ENCODE measurements at regions not wholly inside any gene's neighbourhood (a gene's known extent, or its start where the extent isn't known, plus 50 kb on each side); places are given as distances from the start of the nearest gene placed in this dataset.
"Not testable (repeated sequence)": the region's sequence is repeated elsewhere in the genome, so short reads cannot be mapped to it uniquely, and the experiment has no call there.

- no peak for DNase-seq (ENCODE audit: low read depth)
These were observed 576.5 kb upstream of the EDIL3 start for GRCh38 chr5:84961193-84961592.

DNA sequence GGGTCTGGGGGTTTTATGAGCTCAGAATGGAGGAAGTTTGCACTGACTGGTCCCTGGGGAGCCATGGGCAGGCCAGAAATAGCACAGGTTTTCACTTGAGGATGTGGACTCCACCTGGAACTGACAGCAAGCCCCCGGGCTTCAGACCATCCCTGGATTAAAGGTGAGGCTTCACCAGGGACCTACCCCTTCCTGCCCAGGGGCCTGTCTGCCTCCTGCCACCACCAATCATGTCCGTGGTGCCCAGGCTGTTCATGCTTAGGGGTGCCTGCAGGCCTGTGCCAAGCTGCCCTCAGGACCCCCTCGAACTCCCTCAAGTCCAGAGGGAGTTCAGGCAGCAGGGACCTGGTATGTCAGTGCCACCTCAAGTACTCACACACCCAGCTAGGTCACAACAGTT lies 577.2 kb upstream of the EDIL3 start:
- no peak for DNase-seq (ENCODE audit: low read depth)

GRCh38 chr5:84983093-84983492 lies 598.4 kb upstream of the EDIL3 start:
- no peak for DNase-seq (ENCODE audit: low read depth)

DNA sequence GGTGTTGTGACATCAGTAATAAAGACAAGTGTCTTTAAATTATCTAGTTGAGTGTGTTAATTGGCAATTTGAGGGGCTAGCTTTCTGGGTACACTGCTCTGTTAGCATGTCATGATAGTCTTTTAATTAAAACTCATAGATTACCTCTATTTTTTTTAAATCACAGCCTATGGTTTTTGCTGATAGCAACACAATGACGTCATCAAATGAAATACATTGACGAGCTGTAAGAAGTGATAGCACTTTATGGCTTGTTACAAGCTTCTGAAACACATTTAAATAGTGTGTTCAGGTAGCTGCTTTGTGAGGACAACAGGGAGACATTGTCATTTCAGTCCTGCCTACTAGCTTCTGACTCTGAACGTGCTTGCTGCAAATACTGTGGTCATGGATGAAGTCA lies 600.5 kb upstream of the EDIL3 start:
- DNase-seq (ENCODE audit: low read depth): no peak

- DNase-seq (ENCODE audit: low read depth): no peak
These were observed 602.0 kb upstream of the EDIL3 start for GRCh38 chr5:84986688-84987087.

DNA sequence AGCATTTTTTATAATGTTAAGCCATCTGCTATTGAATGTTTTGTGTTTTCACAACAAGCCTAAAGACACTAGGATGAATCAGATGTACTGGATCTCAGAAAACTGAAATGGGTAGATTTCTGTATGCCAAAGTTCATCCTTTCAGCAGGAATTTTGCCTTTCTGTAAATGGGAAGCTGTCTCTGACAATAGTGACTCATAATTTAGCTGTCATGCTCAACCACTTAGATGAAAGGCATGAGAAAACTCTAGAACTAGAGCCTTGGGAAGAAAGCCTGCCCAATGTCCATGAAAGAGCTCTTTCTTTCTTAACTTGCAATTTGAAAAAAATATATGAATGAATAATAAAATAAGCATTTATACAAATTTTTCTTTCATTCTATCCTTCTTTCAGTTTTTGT lies 616.0 kb upstream of the EDIL3 start:
- no peak for DNase-seq (ENCODE audit: low read depth)

- DNase-seq (ENCODE audit: low read depth): not testable (repeated sequence)
These were observed 617.3 kb upstream of the EDIL3 start for GRCh38 chr5:85002026-85002425.

DNA sequence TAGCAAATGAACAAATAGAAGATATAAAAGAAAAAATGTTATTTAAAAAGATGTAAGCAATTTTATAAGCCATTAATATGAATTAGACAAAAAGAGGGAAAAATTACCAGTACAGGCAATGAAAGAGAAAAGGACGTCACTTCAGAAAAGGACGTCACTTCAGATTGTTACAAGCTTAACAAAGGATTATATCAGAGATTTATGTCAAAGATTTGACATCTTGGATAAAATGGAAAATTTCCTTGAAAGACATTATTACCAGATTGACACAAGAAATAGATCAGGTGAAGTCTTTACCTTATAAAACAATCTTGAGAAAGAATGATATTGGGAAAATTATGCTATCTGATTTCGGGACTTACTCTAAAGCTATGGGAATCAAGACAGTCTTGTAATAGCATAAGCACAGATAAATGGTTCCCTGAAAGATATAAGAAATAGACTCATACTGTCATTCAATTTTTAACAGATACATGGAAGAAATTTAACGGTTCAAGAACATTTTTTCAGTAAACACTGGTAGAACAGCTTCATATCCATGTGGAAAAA lies 625.4 kb upstream of the EDIL3 start:
- DNase-seq (ENCODE audit: low read depth): no peak

DNA sequence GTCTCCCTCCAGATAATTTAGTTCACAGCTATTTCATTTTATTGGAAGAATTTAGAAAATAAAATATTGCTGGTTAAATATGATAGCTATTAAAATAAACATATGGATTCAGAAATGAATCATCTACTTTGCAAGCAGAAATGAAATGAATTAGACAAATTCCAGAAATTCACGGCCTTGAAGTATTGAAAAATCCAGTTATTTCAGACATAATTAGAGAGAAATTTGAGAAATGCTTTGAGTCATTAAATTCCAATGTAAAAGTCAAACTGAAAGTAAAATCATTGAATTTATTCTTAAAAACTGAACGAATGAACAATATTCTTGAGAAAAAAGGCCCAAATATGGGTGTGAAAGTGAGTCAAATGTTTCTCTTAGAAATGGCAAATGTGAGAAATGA lies 632.6 kb upstream of the EDIL3 start:
- DNase-seq (ENCODE audit: low read depth): no peak

DNA sequence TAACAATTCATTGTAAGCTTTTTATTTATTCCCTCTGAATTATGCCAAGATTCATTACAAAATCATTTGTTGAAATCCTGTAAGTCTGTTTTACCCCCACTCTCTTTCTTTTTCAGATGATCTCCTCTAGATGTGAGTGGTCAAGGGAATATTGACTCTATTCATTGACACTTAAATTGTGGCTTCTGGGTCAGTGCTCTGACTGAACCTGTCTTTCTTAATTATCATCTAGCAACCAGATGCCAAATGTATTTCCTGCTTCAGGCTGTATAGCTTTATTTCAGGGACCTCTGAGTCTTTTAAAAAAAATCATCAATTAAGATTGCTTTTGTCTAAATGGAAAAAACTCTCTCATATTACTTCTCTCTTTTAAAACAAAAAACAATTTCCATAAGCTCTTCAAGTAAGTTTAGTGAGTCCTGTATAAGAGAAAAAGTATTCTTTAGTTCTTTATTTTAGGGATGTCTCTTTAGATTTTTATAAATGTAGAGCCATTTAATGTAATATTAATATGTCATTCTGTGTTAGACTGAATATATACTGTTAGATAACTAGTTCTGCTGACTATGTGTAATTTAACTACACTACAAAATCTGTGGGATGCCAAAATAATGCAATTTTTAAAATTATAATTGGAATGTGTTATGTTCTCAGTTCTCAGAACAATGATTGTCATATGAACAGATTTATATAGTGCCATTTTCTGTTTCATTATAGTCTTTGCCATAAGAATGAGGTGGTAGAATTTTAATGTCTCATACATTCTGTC lies 645.8 kb upstream of the EDIL3 start:
- DNase-seq (ENCODE audit: low read depth): no peak

GRCh38 chr5:85049020-85049419 lies 664.3 kb upstream of the EDIL3 start:
- peak; percentile 3 for DNase-seq (ENCODE audit: low read depth)

GRCh38 chr5:85052826-85053225 lies 668.1 kb upstream of the EDIL3 start:
- DNase-seq (ENCODE audit: low read depth): no peak

DNA sequence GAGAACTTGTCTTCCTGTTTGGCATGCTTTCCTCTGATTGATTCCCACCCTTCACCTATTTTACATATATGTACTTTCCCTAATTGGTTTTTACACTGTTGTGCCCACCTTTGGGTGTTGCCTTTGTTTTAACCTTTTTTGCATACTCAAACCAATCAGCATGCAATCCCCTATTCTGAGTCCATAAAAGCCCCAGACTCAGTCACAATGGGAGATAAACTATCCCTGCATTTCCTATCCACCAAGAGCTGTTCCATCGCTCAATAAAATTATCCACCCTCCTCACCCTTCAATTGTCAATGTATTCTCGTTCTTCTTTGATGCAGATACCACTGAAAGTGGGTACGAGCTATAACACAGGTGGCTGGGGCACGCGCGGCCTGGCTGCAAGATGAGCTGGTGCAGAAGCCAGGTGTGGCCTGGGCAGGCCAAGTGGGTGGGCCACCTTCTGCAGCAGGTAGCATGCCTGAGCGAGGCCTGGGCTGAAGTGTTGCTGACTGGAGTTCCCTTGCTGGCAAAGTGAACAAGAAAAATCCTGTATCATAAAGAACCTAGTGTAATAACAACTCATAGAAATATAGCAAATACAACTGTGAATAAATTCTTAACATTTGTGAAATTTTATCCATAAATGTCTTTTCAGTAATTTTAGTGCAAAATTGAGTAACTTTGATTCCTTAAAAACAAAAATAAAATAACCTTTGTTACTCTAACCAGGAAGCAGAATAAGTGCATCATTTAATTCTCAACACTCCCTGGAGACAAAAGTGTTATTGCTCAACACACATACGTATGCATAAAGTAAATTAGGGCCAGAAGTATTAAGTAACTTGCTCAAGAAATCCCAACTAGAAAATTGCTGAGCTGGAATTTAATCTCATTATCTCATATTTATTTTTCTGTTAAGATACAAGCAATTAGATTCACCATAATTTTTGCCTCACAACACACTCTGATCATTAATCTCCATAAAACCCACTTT lies 685.3 kb upstream of the EDIL3 start:
- DNase-seq (ENCODE audit: low read depth): no peak

GRCh38 chr5:85077581-85077980 lies 692.9 kb upstream of the EDIL3 start:
- DNase-seq (ENCODE audit: low read depth): no peak

- DNase-seq (ENCODE audit: low read depth): no peak
These were observed 711.7 kb upstream of the EDIL3 start for GRCh38 chr5:85096421-85096820.

- DNase-seq (ENCODE audit: low read depth): no peak
These were observed 723.8 kb upstream of the EDIL3 start for GRCh38 chr5:85108471-85108870.

GRCh38 chr5:85109616-85110015 lies 724.9 kb upstream of the EDIL3 start:
- DNase-seq (ENCODE audit: low read depth): no peak

GRCh38 chr5:85132269-85132668 lies 747.6 kb upstream of the EDIL3 start:
- DNase-seq (ENCODE audit: low read depth): no peak

- DNase-seq (ENCODE audit: low read depth): no peak
These were observed 755.8 kb upstream of the EDIL3 start for GRCh38 chr5:85140471-85140870.

DNA sequence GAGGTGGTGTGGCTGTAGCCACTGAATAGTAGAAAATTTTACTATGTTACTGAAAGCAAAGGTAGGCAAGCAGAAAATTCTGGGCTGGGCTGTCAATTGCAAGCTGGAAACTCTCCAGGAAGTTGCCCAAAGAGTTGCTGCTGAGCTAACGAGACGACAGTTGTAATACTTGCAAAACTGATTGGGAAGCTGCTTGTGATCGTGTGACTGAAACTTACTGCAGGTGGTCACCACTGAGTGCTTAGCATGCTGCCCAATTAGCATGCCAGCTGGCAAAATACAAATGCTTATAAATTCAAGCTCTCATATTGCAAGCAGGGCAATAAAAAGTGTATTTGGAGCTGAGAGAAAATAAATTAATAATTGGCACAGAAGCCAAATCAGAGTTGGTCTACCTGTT lies 758.5 kb upstream of the EDIL3 start:
- no peak for DNase-seq (ENCODE audit: low read depth)

DNA sequence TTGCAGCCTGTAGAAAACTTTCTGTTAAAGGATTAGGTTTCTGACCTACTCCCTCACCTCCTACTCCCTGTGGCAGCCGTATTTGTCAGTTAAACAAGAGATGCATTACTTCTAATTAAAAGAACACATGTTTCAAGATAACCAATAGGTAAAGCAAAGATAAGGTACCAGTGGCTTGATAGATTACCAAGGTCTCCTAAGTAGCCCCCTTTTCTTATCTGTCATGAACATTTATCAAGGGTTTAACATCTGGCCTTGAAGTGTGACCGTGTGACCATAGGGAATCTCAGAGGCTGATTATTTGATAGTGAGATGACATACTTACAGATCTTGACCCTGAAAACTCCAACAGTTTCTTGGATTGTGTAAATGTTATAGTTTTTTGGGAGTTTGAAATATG lies 764.0 kb upstream of the EDIL3 start:
- no peak for DNase-seq (ENCODE audit: low read depth)

DNA sequence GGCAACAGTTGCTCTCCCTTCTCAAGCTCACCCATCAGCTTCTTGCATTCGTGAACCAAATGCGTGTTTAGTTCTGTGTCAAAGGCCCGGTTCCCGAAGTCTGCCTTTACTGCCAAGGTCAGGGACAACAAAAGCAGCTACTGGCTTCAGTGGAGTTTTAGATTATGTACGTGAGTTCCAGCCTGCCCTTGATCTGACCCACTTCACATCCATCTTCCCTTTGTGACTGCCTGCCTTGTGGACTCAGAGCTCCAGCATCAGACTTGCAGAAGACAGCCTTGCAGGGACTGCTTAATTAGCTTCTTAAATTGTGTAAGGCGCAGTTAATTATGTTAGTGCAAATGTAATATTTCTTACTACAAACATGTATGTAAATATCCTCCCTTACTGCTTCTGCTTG lies 774.7 kb upstream of the EDIL3 start:
- DNase-seq (ENCODE audit: low read depth): no peak

GRCh38 chr5:85168474-85168873 lies 783.8 kb upstream of the EDIL3 start:
- no peak for DNase-seq (ENCODE audit: low read depth)

All from renal cortical epithelial cell (primary cell).